Neural progenitor cell (in vitro differentiated cells): ENCODE measurements at regions not wholly inside any gene's neighbourhood (a gene's known extent, or its start where the extent isn't known, plus 50 kb on each side); places are given as distances from the start of the nearest gene placed in this dataset.

Experiments
- EZH2 ChIP-seq: fragments of 200-600 bp; sonication (generic); IDR thresholded peaks from 2 replicates; pipeline ENCODE4 v1.6.1; 2017; ENCODE audit warnings: antibody characterized with exemption, mild to moderate bottlenecking, moderate library complexity
- EZH2phosphoT487 ChIP-seq: fragments of 200-600 bp; sonication (generic); IDR thresholded peaks from 2 replicates; pipeline ENCODE4 v1.6.1; 2017; ENCODE audit warnings: antibody characterized with exemption
- TF ChIP-seq, protein P1 (sequence below): fragments of 200-600 bp; sonication (generic); IDR thresholded peaks from 2 replicates; pipeline ENCODE4 v1.5.1; 2017; ENCODE audit warnings: antibody characterized with exemption, mild to moderate bottlenecking

DNA sequence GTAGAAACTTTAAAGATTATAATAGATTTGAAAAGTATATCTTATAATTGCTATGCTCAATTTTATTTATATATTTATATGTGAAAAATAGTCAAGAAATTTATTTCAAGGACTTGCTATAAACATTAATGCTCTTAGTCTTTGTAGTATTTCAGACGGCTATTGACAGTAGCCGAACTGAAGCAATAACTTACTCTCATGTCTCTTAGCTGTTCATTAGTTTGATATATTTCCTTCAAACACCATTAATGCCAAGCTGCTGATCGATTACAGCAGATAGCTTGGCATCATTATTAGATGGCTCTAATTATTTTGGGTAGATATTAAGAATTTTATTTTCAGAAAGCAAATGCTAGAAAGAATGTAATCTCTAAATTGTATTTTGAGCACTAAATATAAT is 1151.5 kb upstream of the SPRY2 start:
- TF ChIP-seq, protein P1, sequence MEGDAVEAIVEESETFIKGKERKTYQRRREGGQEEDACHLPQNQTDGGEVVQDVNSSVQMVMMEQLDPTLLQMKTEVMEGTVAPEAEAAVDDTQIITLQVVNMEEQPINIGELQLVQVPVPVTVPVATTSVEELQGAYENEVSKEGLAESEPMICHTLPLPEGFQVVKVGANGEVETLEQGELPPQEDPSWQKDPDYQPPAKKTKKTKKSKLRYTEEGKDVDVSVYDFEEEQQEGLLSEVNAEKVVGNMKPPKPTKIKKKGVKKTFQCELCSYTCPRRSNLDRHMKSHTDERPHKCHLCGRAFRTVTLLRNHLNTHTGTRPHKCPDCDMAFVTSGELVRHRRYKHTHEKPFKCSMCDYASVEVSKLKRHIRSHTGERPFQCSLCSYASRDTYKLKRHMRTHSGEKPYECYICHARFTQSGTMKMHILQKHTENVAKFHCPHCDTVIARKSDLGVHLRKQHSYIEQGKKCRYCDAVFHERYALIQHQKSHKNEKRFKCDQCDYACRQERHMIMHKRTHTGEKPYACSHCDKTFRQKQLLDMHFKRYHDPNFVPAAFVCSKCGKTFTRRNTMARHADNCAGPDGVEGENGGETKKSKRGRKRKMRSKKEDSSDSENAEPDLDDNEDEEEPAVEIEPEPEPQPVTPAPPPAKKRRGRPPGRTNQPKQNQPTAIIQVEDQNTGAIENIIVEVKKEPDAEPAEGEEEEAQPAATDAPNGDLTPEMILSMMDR, result no peak
- TF ChIP-seq EZH2phosphoT487, result no peak
- TF ChIP-seq EZH2, result no peak
